Fibroblast of skin of left quadriceps (primary cell): ENCODE measurements at regions not wholly inside any gene's neighbourhood (a gene's known extent, or its start where the extent isn't known, plus 50 kb on each side); places are given as distances from the start of the nearest gene placed in this dataset.

ENCODE experiments used
- DNase-seq, 2 experiments: peaks; one replicate each; pipeline ENCODE4 v3.0.0-alpha.2; 2013; ENCODE audit warnings: low read depth in 2 of 2

DNA sequence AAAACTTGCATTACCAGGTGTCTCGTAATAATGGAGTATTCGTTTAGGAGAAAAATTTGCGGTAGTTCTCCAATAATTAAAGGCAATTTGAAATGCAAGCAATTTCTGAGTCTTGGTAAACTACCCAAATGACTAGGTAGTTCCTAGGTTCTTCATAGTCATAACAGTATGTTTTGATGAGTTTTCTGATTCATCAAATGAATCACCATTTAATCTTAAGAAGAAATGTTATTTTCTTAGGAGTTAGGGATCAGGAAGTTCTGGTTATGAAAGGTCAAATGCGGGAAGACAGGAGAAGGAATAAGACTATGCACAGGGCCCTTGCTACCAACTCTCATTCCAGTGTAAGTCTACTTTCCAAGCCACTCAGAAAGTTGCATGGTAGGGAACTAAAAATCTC, 221.5 kb upstream of the SOX9 start:
- DNase-seq = no peak

DNA sequence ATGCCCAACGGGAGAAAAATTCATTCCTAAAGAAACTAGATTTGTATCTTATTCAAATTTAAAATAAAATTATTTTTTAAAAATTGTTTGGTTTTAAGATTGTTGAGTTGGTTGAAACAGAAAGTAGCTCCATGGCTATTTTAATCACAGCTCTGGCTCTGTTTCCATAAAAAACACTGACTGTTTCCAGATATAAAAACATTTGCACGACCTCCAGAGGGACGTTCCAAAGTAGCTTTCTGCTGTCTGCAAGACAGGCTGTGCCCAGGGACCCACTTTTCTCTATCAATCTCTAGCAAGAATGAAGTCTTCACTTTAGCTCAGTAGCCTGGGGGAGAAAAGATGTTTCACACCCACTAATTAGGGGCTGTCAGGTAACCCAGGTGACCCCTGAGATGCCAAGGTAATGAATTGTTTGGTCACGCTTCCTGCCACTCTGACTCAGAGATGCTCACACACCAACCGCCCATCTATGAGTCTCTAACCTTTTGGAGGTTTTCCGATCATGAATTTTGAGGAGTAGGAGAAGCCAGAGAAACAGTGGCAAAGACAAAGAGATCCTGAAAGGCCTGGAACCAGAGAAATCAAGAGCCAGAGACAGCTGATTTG, 220.1 kb upstream of the SOX9 start:
- no peak for DNase-seq

- DNase-seq = no peak
These were observed 217.8 kb upstream of the SOX9 start for GRCh38 chr17:71902894-71903506.

DNA sequence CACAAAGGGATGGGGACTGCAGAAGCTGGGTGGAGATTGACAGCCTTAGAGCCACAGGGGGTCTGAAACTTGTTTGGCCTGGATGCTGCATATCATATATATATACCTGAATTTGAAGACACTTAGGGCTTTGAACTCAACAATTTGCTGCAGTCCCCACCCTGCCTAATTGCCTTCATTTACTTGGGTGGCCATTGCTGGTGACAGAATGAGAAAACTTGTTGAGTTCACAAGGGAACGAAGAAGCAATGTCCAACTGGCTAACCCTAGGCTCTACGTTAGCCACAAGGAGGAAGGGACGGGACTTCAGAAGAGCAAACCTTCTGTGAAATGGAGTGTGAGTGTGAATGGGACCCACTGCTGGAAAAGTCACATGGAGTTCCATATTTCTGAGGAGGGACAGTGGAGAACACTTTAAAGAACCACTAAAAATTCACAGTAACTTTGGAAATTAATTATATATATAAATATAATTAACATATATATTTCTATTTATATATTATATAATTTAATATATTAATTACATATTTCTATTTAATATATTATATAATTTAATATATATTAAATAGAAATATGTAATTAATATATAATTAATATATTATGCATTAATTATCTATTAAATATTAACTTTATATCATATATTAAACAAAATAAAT, 215.3 kb upstream of the SOX9 start:
- DNase-seq = no peak

DNA sequence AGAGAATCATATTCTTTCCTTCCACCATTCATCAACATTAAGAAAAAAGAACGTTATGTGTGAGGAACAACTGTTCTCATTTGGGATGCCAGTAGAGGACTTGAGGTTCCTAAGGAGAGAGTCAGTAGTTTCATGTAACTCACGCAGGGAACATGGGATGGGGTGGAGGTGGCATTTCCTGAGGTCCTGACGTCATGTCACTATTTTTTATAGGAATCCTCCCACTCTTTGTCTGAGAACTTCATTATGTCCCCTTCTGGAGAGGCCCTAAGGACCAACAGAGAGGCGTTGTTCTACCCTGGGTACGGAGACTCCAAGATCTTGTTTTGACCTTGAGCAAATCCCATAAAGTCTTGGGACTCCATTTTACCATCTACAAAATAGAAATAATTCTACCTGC, 211.7 kb upstream of the SOX9 start:
- DNase-seq = no peak

DNA sequence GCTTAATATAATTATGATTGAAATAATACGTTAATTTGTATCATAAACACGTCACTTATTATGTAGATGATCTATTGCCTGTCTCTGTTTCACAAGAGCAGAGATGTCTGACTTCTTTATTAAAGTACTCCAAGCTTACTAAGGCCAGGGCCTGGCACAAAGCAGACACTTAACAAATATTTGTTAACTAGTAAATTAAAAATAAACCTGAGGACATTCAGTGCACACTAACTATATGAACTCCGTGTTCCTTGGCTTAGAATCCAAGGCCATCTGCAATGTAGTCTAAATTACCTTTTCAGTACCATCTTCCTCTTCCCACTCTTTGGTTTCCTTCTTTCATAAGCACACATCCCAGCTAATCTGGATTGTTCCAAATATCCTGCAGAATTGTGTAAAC, 210.8 kb upstream of the SOX9 start:
- no peak for DNase-seq

- no peak for DNase-seq
These were observed 206.8 kb upstream of the SOX9 start for GRCh38 chr17:71914042-71914441.

- DNase-seq = no peak
These were observed 206.0 kb upstream of the SOX9 start for GRCh38 chr17:71914812-71915211.

DNA sequence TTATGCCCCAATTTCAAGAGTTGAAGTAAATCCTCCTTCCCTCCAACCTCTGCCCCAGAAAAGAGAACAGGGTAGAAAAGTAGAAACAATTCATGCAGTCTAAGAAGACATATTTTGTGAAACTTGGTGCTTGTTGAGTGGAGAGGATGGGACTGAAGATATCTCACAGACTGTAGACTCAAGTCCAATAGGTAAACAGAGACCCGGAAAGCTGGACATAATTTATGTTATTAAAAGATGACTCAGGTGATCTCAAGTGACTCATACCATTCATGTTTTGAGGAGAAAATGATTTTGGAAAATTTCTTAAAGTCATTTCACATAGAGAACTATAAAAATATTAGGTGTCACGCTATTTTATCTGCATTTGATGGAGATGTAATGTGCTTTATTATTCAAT, 203.1 kb upstream of the SOX9 start:
- DNase-seq = no peak

- no peak for DNase-seq
These were observed 201.6 kb upstream of the SOX9 start for GRCh38 chr17:71919186-71919585.

GRCh38 chr17:71919896-71920295, 200.9 kb upstream of the SOX9 start:
- DNase-seq = no peak

DNA sequence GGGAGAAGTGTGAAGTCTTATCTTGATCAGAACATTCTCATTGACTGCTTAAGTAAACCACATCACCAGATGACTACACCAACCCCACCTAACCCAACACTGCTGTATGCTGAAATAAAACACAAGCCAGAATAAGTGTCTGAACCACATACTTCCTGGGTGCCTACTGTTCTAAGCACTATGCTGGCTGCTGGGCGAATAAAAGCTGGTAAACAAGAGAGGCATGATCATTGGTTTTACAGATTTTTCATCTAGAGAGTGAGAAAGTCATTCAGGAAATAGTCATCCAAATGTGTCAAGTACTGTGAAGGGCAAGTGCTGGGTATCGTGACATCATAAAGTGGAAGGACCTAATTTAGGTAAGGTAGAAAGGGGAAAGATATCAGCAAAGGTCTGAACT, 199.0 kb upstream of the SOX9 start:
- DNase-seq = no peak

- peak; percentile 75 to 76 for DNase-seq
These were observed 198.4 kb upstream of the SOX9 start for GRCh38 chr17:71922439-71922838.

GRCh38 chr17:71926746-71927398, 193.9 kb upstream of the SOX9 start:
- DNase-seq = no peak

- DNase-seq = no peak
These were observed 187.5 kb upstream of the SOX9 start for GRCh38 chr17:71933306-71933705.

- DNase-seq = no peak
These were observed 186.3 kb upstream of the SOX9 start for GRCh38 chr17:71934520-71934919.

DNA sequence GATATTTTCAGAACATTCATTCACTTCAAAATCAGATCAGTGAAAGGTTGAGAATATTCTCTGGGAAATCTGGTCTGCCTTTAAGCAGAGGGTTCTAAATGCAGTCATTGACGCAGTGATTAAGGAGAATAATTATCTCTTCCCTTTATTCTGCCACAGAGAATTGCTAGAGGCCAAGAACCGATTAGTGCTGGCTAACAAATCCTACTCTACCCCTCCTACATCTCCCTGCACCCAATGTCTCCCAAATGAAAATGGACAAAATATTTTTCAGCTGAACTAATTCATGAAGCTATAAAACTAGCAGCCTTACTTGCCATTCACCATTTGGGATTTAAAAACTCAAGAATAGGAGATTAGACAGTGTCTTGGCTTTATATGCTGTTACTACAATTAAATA, 185.5 kb upstream of the SOX9 start:
- no peak for DNase-seq

GRCh38 chr17:71936977-71937376, 183.8 kb upstream of the SOX9 start:
- no peak for DNase-seq

- peak; percentile 39 to 44 for DNase-seq
These were observed 182.9 kb upstream of the SOX9 start for GRCh38 chr17:71937914-71938313.

DNA sequence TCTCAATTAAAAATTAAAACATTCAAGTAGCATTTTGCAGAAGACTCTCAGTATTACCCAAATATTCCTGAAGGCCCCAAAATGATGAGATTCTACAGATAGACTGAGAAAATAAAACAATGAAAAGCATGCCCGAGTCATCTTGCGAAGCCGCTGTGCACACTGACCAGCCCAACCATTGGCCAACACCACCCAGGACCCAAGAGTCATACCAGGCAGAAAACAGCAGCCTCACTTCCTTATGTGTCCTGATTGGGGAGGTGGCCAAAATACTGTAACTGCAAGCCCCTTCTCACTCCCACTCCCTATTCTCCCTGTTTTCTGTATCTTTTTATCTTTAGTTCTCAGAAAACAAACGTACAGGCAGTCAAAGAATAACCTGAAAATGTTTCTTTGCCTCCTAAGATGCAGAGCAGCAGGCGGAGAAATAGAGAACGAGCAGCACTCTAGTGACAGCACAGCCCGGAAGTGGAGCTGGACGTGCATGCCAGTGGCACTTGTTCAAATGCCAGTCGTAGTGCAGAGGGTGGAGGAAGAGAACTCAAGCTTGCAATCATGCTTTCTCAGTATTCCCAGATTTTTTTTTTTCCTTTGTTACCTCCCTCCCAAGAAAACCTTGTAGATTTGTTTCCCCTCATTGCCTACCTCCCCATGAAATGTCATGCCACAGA, 182.3 kb upstream of the SOX9 start:
- no peak for DNase-seq

GRCh38 chr17:71941920-71942319, 178.9 kb upstream of the SOX9 start:
- DNase-seq = no peak

GRCh38 chr17:71942626-71943025, 178.2 kb upstream of the SOX9 start:
- DNase-seq = no peak
